HL-60 (cell line): ENCODE measurements at regions not wholly inside any gene's neighbourhood (a gene's known extent, or its start where the extent isn't known, plus 50 kb on each side); places are given as distances from the start of the nearest gene placed in this dataset.
"Not testable (repeated sequence)": the region's sequence is repeated elsewhere in the genome, so short reads cannot be mapped to it uniquely, and the experiment has no call there.

ENCODE experiments used
- DNase-seq, 2 experiments: peaks; one replicate each; pipeline ENCODE4 v3.0.0-alpha.2; 2010 to 2020; ENCODE audit warnings: low read depth in 1 of 2, low spot score in 1 of 2
- H3K27ac ChIP-seq: fragments of 250-450 bp; sonication (Bioruptor Pico); replicated peaks from 2 replicates; pipeline ENCODE4 v1.5.1; 2020; ENCODE audit warnings: mild to moderate bottlenecking, moderate library complexity
- H3K27me3 ChIP-seq: fragments of 250-450 bp; sonication (Bioruptor Pico); 2 replicates; pipeline ENCODE4 v1.5.1; 2021; ENCODE audit warnings: mild to moderate bottlenecking, moderate library complexity; ENCODE audit not compliant: insufficient read depth, poor library complexity, severe bottlenecking
- H3K4me3 ChIP-seq: replicated peaks from 2 replicates; pipeline ENCODE4 v1.5.1; 2011; ENCODE audit warnings: mild to moderate bottlenecking, control low read depth, low read length; ENCODE audit not compliant: insufficient read depth
- CTCF ChIP-seq: IDR thresholded peaks from one replicate; pipeline ENCODE4 v1.5.1; 2011; ENCODE audit warnings: low read length, control low read depth, inconsistent platforms; ENCODE audit not compliant: insufficient read depth
- GABPA ChIP-seq: IDR thresholded peaks from 2 replicates; pipeline ENCODE4 v1.6.1; 2012; ENCODE audit warnings: low read depth
- POLR2AphosphoS5 ChIP-seq: IDR thresholded peaks from 2 replicates; pipeline ENCODE4 v1.6.1; 2012; ENCODE audit warnings: low read depth
- REST ChIP-seq: IDR thresholded peaks from 2 replicates; pipeline ENCODE4 v1.6.1; 2012; ENCODE audit warnings: low read depth; ENCODE audit not compliant: insufficient replicate concordance
- SPI1 ChIP-seq: IDR thresholded peaks from 2 replicates; pipeline ENCODE4 v1.6.1; 2012; ENCODE audit warnings: low read depth, mild to moderate bottlenecking, borderline replicate concordance

GRCh38 chr13:50174630-50175029 is 159.4 kb downstream of the KCNRG start:
- DNase-seq, result no peak
- Histone ChIP-seq H3K27me3 (no peaks in the 10 kb centered on the region), H3K4me3 (no peak overlapping the region), H3K27ac (no peak overlapping the region)
- TF ChIP-seq POLR2AphosphoS5 (no peak), CTCF (no peak), GABPA (no peak), SPI1 (no peak), REST (no peak)

- no peak for TF ChIP-seq CTCF
- peak; percentile 8; the same call in 1 of the 2 replicates for TF ChIP-seq SPI1
- Histone ChIP-seq H3K27me3 (no peaks in the 10 kb centered on the region), H3K4me3 (no peak overlapping the region), H3K27ac (no peak overlapping the region)
- no peak for DNase-seq
These were observed 164.7 kb downstream of the KCNRG start for GRCh38 chr13:50179977-50180376.

- not testable (repeated sequence) for DNase-seq, H3K27ac ChIP-seq, H3K4me3 ChIP-seq, H3K27me3 ChIP-seq
These were observed 170.8 kb downstream of the KCNRG start for GRCh38 chr13:50185769-50186763.

GRCh38 chr13:50187352-50188029 is 172.2 kb downstream of the KCNRG start:
- no peak overlapping the region for H3K4me3 ChIP-seq
- no peaks in the 10 kb centered on the region for H3K27me3 ChIP-seq
- no peak for TF ChIP-seq POLR2AphosphoS5
- TF ChIP-seq CTCF, result no peak
- no peak for TF ChIP-seq REST
- no peak for TF ChIP-seq SPI1
- no peak for TF ChIP-seq GABPA
- DNase-seq, result no peak
- H3K27ac ChIP-seq, result no peak overlapping the region
